Endothelial cell of umbilical vein (primary cell): ENCODE measurements at regions not wholly inside any gene's neighbourhood (a gene's known extent, or its start where the extent isn't known, plus 50 kb on each side); places are given as distances from the start of the nearest gene placed in this dataset.

Experiments used
- EZH2 ChIP-seq: IDR thresholded peaks from 2 replicates; pipeline ENCODE4 v1.6.1; 2012; ENCODE audit warnings: borderline replicate concordance, low read depth, mild to moderate bottlenecking, moderate library complexity, low read length, inconsistent platforms; ENCODE audit not compliant: severe bottlenecking
- POLR2AphosphoS5 ChIP-seq: IDR thresholded peaks from 2 replicates; pipeline ENCODE4 v1.6.1; 2012; ENCODE audit warnings: low read depth, mild to moderate bottlenecking, control low read depth, low read length, moderate library complexity; ENCODE audit not compliant: insufficient read depth
- TF ChIP-seq, protein P1 (sequence below), 2 donors: IDR thresholded peaks; 1 replicate in 1 of 2; 2 replicates in 1 of 2; pipeline ENCODE4 v1.5.1; 2011; ENCODE audit warnings: low read length in 2 of 2, mild to moderate bottlenecking in 2 of 2, moderate library complexity in 2 of 2, control low read depth in 1 of 2, inconsistent platforms in 1 of 2, low read depth in 1 of 2; ENCODE audit not compliant: insufficient read depth in 1 of 2; ENCODE audit errors: extremely low read depth in 1 of 2

DNA sequence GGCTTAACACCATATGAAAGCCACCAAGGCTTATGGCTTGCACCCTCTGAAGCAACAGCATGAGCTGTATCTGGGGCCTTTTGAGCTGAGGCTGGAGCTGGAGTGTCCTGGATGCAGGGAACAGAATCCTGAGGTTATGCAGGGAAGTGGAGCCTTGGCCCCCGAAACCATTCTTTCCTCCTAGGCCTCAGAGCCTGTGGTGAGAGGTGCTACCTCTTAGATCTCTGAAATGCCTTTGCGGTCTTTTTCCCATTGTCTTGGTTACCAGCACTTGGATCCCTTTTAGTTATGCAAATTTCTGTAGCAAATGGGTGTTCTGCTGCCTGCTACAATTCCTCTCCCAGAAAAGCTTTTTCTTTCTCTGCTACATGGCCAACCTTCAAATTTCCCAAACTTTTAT, 72.7 kb upstream of the CLPB start:
- no peak for TF ChIP-seq POLR2AphosphoS5
- TF ChIP-seq, protein P1, sequence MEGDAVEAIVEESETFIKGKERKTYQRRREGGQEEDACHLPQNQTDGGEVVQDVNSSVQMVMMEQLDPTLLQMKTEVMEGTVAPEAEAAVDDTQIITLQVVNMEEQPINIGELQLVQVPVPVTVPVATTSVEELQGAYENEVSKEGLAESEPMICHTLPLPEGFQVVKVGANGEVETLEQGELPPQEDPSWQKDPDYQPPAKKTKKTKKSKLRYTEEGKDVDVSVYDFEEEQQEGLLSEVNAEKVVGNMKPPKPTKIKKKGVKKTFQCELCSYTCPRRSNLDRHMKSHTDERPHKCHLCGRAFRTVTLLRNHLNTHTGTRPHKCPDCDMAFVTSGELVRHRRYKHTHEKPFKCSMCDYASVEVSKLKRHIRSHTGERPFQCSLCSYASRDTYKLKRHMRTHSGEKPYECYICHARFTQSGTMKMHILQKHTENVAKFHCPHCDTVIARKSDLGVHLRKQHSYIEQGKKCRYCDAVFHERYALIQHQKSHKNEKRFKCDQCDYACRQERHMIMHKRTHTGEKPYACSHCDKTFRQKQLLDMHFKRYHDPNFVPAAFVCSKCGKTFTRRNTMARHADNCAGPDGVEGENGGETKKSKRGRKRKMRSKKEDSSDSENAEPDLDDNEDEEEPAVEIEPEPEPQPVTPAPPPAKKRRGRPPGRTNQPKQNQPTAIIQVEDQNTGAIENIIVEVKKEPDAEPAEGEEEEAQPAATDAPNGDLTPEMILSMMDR (IDR thresholded peaks at IDR 0.05; ENCODE audit: extremely low read depth in 1 of 2, insufficient read depth in 1 of 2, low read depth in 1 of 2, low read length in 2 of 2), result no peak
- TF ChIP-seq EZH2, result no peak
